ENCODE measurements at regions not wholly inside any gene's neighbourhood (a gene's known extent, or its start where the extent isn't known, plus 50 kb on each side); places are given as distances from the start of the nearest gene placed in this dataset.

- H3K27ac ChIP-seq = no peak overlapping the region
- H3K27me3 ChIP-seq = no peaks in the 10 kb centered on the region
- DNase-seq (ENCODE audit: low read depth in 1 of 2, low spot score in 1 of 2) = no peak
- no peak overlapping the region for H3K4me3 ChIP-seq
- H3K9me3 ChIP-seq (ENCODE audit: low read depth) = no peaks in the 10 kb centered on the region
- no peaks in the 10 kb centered on the region for H3K36me3 ChIP-seq
- TF ChIP-seq CTCF (IDR thresholded peaks at IDR 0.05; ENCODE audit: low read depth, low read length) = no peak
- no peaks in the 10 kb centered on the region for H3K4me1 ChIP-seq (ENCODE audit: low read depth)
Measured at GRCh38 chr2:122747670-122748069, 992.2 kb downstream of the TSN start.

GRCh38 chr2:122748552-122749011 lies 993.1 kb downstream of the TSN start:
- Histone ChIP-seq H3K4me3 (no peak overlapping the region), H3K27ac (no peak overlapping the region), H3K9me3 (ENCODE audit: low read depth) (no peaks in the 10 kb centered on the region), H3K27me3 (no peaks in the 10 kb centered on the region), H3K36me3 (no peaks in the 10 kb centered on the region), H3K4me1 (ENCODE audit: low read depth) (no peaks in the 10 kb centered on the region)
- peak in 1 of 2 donors; percentile 98 for DNase-seq (ENCODE audit: low read depth in 1 of 2, low spot score in 1 of 2)
- peak; percentile 47 for TF ChIP-seq CTCF (IDR thresholded peaks at IDR 0.05; ENCODE audit: low read depth, low read length)

GRCh38 chr2:122749405-122749804 lies 994.0 kb downstream of the TSN start:
- H3K27me3 ChIP-seq = no peaks in the 10 kb centered on the region
- DNase-seq (ENCODE audit: low read depth in 1 of 2, low spot score in 1 of 2) = peak in 1 of 2 donors; percentile 76
- no peaks in the 10 kb centered on the region for H3K9me3 ChIP-seq (ENCODE audit: low read depth)
- no peak for TF ChIP-seq CTCF (IDR thresholded peaks at IDR 0.05; ENCODE audit: low read depth, low read length)
- H3K27ac ChIP-seq = no peak overlapping the region
- no peaks in the 10 kb centered on the region for H3K4me1 ChIP-seq (ENCODE audit: low read depth)
- no peak overlapping the region for H3K4me3 ChIP-seq
- no peaks in the 10 kb centered on the region for H3K36me3 ChIP-seq

GRCh38 chr2:122750095-122750494 lies 994.6 kb downstream of the TSN start:
- TF ChIP-seq CTCF (IDR thresholded peaks at IDR 0.05; ENCODE audit: low read depth, low read length) = no peak
- no peak overlapping the region for H3K27ac ChIP-seq
- no peaks in the 10 kb centered on the region for H3K4me1 ChIP-seq (ENCODE audit: low read depth)
- no peaks in the 10 kb centered on the region for H3K36me3 ChIP-seq
- H3K27me3 ChIP-seq = no peaks in the 10 kb centered on the region
- H3K9me3 ChIP-seq (ENCODE audit: low read depth) = no peaks in the 10 kb centered on the region
- no peak overlapping the region for H3K4me3 ChIP-seq
- DNase-seq (ENCODE audit: low read depth in 1 of 2, low spot score in 1 of 2) = no peak

GRCh38 chr2:122750808-122751207 lies 995.4 kb downstream of the TSN start:
- DNase-seq (ENCODE audit: low read depth in 1 of 2, low spot score in 1 of 2) = no peak
- Histone ChIP-seq H3K27ac (no peak overlapping the region), H3K9me3 (ENCODE audit: low read depth) (no peaks in the 10 kb centered on the region), H3K4me3 (no peak overlapping the region), H3K36me3 (no peaks in the 10 kb centered on the region), H3K4me1 (ENCODE audit: low read depth) (no peaks in the 10 kb centered on the region), H3K27me3 (no peaks in the 10 kb centered on the region)
- TF ChIP-seq CTCF (IDR thresholded peaks at IDR 0.05; ENCODE audit: low read depth, low read length) = no peak

- DNase-seq (ENCODE audit: low read depth in 1 of 2, low spot score in 1 of 2) = no peak
- Histone ChIP-seq H3K4me3 (no peak overlapping the region), H3K27me3 (no peaks in the 10 kb centered on the region), H3K9me3 (ENCODE audit: low read depth) (no peaks in the 10 kb centered on the region), H3K4me1 (ENCODE audit: low read depth) (no peaks in the 10 kb centered on the region), H3K27ac (no peak overlapping the region), H3K36me3 (no peaks in the 10 kb centered on the region)
- no peak for TF ChIP-seq CTCF (IDR thresholded peaks at IDR 0.05; ENCODE audit: low read depth, low read length)
Measured at GRCh38 chr2:122753336-122753735, 997.9 kb downstream of the TSN start.
